NB4 (cell line): ENCODE measurements at regions not wholly inside any gene's neighbourhood (a gene's known extent, or its start where the extent isn't known, plus 50 kb on each side); places are given as distances from the start of the nearest gene placed in this dataset.

Experiments used
- CTCF ChIP-seq: IDR thresholded peaks from one replicate; pipeline ENCODE4 v1.5.1; 2012; ENCODE audit warnings: low read depth, low read length
- MYC ChIP-seq: IDR thresholded peaks from 2 replicates; pipeline ENCODE4 v1.6.1; 2011; ENCODE audit warnings: low read depth, low read length

GRCh38 chr9:126023962-126024361 is 276.8 kb downstream of the PBX3 start:
- TF ChIP-seq MYC (no peak), CTCF (no peak)
